Osteocyte (in vitro differentiated cells): ENCODE measurements at regions not wholly inside any gene's neighbourhood (a gene's known extent, or its start where the extent isn't known, plus 50 kb on each side); places are given as distances from the start of the nearest gene placed in this dataset.

Experiments used
- DNase-seq: peaks from one replicate; pipeline ENCODE4 v3.0.0; 2021; ENCODE audit warnings: mixed read lengths; ENCODE audit not compliant: unreplicated experiment; ENCODE audit errors: extremely low spot score
- H3K27ac Mint-ChIP-seq: one replicate; pipeline ENCODE4 v1.8.0; 2021; ENCODE audit warnings: mild to moderate bottlenecking, mixed read lengths; ENCODE audit not compliant: unreplicated experiment
- H3K27me3 Mint-ChIP-seq: one replicate; pipeline ENCODE4 v1.8.0; 2021; ENCODE audit warnings: mixed read lengths; ENCODE audit not compliant: unreplicated experiment
- H3K36me3 Mint-ChIP-seq: one replicate; pipeline ENCODE4 v1.8.0; 2021; ENCODE audit warnings: mixed read lengths; ENCODE audit not compliant: unreplicated experiment
- H3K4me1 Mint-ChIP-seq: one replicate; pipeline ENCODE4 v1.8.0; 2021; ENCODE audit warnings: mixed read lengths; ENCODE audit not compliant: unreplicated experiment
- H3K4me3 Mint-ChIP-seq: one replicate; pipeline ENCODE4 v1.8.0; 2021; ENCODE audit warnings: mild to moderate bottlenecking, moderate library complexity, mixed read lengths; ENCODE audit not compliant: unreplicated experiment
- H3K9me3 Mint-ChIP-seq: one replicate; pipeline ENCODE4 v1.8.0; 2021; ENCODE audit warnings: mixed read lengths; ENCODE audit not compliant: unreplicated experiment
- TF ChIP-seq, protein P1 (sequence below): fragments of 200-600 bp; sonication (generic); IDR thresholded peaks from 2 replicates; pipeline ENCODE4 v1.5.0; 2021; ENCODE audit warnings: antibody characterized with exemption, mild to moderate bottlenecking, moderate library complexity

DNA sequence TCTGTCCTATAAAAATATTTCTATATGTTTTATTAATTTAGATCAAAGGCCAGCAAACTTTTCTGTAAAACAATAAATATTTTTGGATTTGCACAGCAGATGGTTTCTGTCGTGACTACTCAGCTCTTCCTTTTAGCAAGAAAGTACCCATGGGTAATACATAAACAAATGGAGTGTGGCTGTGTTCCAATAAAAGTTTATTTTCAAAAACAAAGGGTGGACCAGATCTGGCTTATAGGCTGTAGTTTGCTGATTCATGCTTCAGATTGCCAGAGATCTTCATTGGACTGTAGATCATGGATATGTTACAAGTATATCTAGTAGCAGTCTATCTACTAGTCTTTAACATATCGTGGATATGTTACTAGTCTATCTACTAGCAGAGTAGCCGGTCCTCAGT is 590.5 kb downstream of the CSNK1G3 start:
- Mint-ChIP-seq H3K27ac (no peak overlapping the region), H3K36me3 (no peaks in the 10 kb centered on the region), H3K4me1 (peaks cover 28% of the 10 kb centered on the region), H3K4me3 (no peak overlapping the region), H3K27me3 (no peaks in the 10 kb centered on the region), H3K9me3 (no peaks in the 10 kb centered on the region)
- DNase-seq: no peak
- TF ChIP-seq, protein P1, sequence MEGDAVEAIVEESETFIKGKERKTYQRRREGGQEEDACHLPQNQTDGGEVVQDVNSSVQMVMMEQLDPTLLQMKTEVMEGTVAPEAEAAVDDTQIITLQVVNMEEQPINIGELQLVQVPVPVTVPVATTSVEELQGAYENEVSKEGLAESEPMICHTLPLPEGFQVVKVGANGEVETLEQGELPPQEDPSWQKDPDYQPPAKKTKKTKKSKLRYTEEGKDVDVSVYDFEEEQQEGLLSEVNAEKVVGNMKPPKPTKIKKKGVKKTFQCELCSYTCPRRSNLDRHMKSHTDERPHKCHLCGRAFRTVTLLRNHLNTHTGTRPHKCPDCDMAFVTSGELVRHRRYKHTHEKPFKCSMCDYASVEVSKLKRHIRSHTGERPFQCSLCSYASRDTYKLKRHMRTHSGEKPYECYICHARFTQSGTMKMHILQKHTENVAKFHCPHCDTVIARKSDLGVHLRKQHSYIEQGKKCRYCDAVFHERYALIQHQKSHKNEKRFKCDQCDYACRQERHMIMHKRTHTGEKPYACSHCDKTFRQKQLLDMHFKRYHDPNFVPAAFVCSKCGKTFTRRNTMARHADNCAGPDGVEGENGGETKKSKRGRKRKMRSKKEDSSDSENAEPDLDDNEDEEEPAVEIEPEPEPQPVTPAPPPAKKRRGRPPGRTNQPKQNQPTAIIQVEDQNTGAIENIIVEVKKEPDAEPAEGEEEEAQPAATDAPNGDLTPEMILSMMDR: no peak

- Mint-ChIP-seq H3K4me1 (no peaks in the 10 kb centered on the region), H3K9me3 (peaks cover 12% of the 10 kb centered on the region), H3K4me3 (no peak overlapping the region), H3K27me3 (no peaks in the 10 kb centered on the region), H3K36me3 (no peaks in the 10 kb centered on the region), H3K27ac (no peak overlapping the region)
- TF ChIP-seq, protein P1: no peak
- no peak for DNase-seq
Measured at GRCh38 chr5:124093658-124094057, 581.7 kb downstream of the CSNK1G3 start.

DNA sequence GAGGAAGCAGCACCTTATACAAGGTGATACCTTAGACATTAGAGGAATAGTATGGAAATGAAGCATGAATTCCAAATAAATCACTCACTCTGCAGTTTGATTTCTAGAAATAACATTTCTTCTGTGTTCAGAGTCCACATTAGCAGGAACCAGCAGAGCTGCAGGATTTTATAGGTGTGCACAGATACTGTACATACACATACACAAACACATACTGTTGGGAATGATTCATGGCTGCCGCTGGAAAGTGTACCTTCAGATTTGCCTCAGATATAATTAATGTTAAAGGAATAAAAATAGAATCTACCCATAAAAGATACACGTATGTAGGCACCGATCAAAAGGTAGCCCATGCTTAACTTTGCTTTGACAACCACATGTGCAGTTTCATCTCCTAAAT is 578.1 kb downstream of the CSNK1G3 start:
- Mint-ChIP-seq H3K27me3 (no peaks in the 10 kb centered on the region), H3K4me1 (no peaks in the 10 kb centered on the region), H3K9me3 (peaks cover 7% of the 10 kb centered on the region), H3K4me3 (no peak overlapping the region), H3K27ac (no peak overlapping the region), H3K36me3 (no peaks in the 10 kb centered on the region)
- DNase-seq: no peak
- TF ChIP-seq, protein P1: no peak

- TF ChIP-seq, protein P1: no peak
- no peaks in the 10 kb centered on the region for H3K27me3 Mint-ChIP-seq
- no peak overlapping the region for H3K4me3 Mint-ChIP-seq
- H3K9me3 Mint-ChIP-seq: peaks cover 7% of the 10 kb centered on the region
- H3K27ac Mint-ChIP-seq: no peak overlapping the region
- H3K36me3 Mint-ChIP-seq: no peaks in the 10 kb centered on the region
- no peaks in the 10 kb centered on the region for H3K4me1 Mint-ChIP-seq
- DNase-seq: no peak
Measured at GRCh38 chr5:124089578-124089977, 577.6 kb downstream of the CSNK1G3 start.

- peaks cover 7% of the 10 kb centered on the region for H3K9me3 Mint-ChIP-seq
- H3K27me3 Mint-ChIP-seq: no peaks in the 10 kb centered on the region
- H3K27ac Mint-ChIP-seq: no peak overlapping the region
- TF ChIP-seq, protein P1: no peak
- DNase-seq: no peak
- H3K4me3 Mint-ChIP-seq: no peak overlapping the region
- no peaks in the 10 kb centered on the region for H3K4me1 Mint-ChIP-seq
- H3K36me3 Mint-ChIP-seq: no peaks in the 10 kb centered on the region
Measured at GRCh38 chr5:124088289-124089032, 576.5 kb downstream of the CSNK1G3 start.
